ENCODE measurements at regions not wholly inside any gene's neighbourhood (a gene's known extent, or its start where the extent isn't known, plus 50 kb on each side); places are given as distances from the start of the nearest gene placed in this dataset.
"Not testable (repeated sequence)": the region's sequence is repeated elsewhere in the genome, so short reads cannot be mapped to it uniquely, and the experiment has no call there.

DNA sequence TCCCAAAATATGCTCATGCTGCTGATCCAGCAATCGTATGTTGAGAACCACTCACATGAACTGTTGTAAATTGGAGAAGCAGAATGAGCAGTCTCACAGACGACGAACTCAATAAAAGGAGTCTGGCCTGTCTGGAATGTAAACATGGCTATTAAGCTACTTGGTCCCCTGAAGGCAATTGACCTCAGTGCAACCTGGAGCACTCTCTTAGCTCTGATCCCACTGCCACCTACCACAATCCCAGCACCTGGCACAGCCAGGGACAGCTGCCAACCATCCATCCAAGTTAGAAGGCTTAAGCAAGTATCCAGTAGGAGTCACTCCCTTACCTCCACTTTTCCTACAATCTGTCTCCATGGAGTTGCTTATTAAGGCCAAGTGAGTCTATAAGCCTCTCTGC is 406.9 kb upstream of the CLEC14A start:
- no peak overlapping the region for H3K4me3 ChIP-seq
- H2AFZ ChIP-seq: no peak overlapping the region
- H4K20me1 ChIP-seq (ENCODE audit: insufficient read depth, poor library complexity, severe bottlenecking): no peaks in the 10 kb centered on the region
- H3K27ac ChIP-seq: no peak overlapping the region
- peak; percentile 6 for DNase-seq (ENCODE audit: low spot score)
- TF ChIP-seq EZH2phosphoT487 (IDR thresholded peaks at IDR 0.05; ENCODE audit: low read depth, severe bottlenecking, unreplicated experiment) (no peak), EZH2 (IDR thresholded peaks at IDR 0.05; ENCODE audit: borderline replicate concordance) (no peak)
- TF ChIP-seq, protein P1, sequence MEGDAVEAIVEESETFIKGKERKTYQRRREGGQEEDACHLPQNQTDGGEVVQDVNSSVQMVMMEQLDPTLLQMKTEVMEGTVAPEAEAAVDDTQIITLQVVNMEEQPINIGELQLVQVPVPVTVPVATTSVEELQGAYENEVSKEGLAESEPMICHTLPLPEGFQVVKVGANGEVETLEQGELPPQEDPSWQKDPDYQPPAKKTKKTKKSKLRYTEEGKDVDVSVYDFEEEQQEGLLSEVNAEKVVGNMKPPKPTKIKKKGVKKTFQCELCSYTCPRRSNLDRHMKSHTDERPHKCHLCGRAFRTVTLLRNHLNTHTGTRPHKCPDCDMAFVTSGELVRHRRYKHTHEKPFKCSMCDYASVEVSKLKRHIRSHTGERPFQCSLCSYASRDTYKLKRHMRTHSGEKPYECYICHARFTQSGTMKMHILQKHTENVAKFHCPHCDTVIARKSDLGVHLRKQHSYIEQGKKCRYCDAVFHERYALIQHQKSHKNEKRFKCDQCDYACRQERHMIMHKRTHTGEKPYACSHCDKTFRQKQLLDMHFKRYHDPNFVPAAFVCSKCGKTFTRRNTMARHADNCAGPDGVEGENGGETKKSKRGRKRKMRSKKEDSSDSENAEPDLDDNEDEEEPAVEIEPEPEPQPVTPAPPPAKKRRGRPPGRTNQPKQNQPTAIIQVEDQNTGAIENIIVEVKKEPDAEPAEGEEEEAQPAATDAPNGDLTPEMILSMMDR (IDR thresholded peaks at IDR 0.05; ENCODE audit: poor library complexity): no peak
- no peaks in the 10 kb centered on the region for H3K9me2 ChIP-seq (replicated peaks; ENCODE audit: insufficient read depth)
- 14% methylated on average over 3 of the region's 3 CpGs for WGBS (ENCODE audit: low lambda C conversion rate, missing lambda C conversion rate)
- no peak overlapping the region for H3K4me2 ChIP-seq
- no peaks in the 10 kb centered on the region for H3K9me3 ChIP-seq (ENCODE audit: low read depth)
- no peaks in the 10 kb centered on the region for H3K36me3 ChIP-seq (replicated peaks; ENCODE audit: insufficient read depth, low read depth)
- H3K79me2 ChIP-seq: no peaks in the 10 kb centered on the region
- H3K4me1 ChIP-seq (ENCODE audit: insufficient read depth): peaks cover 5% of the 10 kb centered on the region
- no peaks in the 10 kb centered on the region for H3K27me3 ChIP-seq

DNA sequence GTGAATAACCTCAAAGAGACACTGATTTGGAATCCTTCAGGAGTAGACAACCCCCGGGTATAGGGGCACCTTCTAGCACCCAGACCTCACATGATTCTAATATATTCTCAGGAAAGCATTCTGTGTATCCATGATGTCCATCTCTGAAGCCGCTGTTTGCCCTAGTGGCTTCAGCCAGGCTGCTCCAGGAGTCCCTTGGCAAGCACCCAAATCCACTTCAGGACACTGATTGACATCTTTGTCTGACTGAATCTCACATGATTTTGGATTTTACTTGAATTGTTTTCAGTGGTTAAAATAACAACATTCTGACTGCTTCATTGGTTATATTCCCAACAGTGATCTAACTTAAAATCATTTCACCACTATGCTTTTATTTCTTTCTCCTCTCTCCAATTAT is 390.5 kb upstream of the CLEC14A start:
- no peaks in the 10 kb centered on the region for H4K20me1 ChIP-seq (ENCODE audit: insufficient read depth, poor library complexity, severe bottlenecking)
- H3K4me3 ChIP-seq: no peak overlapping the region
- H3K27ac ChIP-seq: no peak overlapping the region
- no peaks in the 10 kb centered on the region for H3K9me2 ChIP-seq (replicated peaks; ENCODE audit: insufficient read depth)
- no peak overlapping the region for H2AFZ ChIP-seq
- no peaks in the 10 kb centered on the region for H3K79me2 ChIP-seq
- 75% methylated on average over 2 of the region's 2 CpGs for WGBS (ENCODE audit: low lambda C conversion rate, missing lambda C conversion rate)
- no peaks in the 10 kb centered on the region for H3K4me1 ChIP-seq (ENCODE audit: insufficient read depth)
- DNase-seq (ENCODE audit: low spot score): no peak
- TF ChIP-seq EZH2 (IDR thresholded peaks at IDR 0.05; ENCODE audit: borderline replicate concordance) (no peak), EZH2phosphoT487 (IDR thresholded peaks at IDR 0.05; ENCODE audit: low read depth, severe bottlenecking, unreplicated experiment) (no peak)
- TF ChIP-seq, protein P1 (IDR thresholded peaks at IDR 0.05; ENCODE audit: poor library complexity): no peak
- no peaks in the 10 kb centered on the region for H3K27me3 ChIP-seq
- no peak overlapping the region for H3K4me2 ChIP-seq
- no peaks in the 10 kb centered on the region for H3K36me3 ChIP-seq (replicated peaks; ENCODE audit: insufficient read depth, low read depth)
- H3K9me3 ChIP-seq (ENCODE audit: low read depth): no peaks in the 10 kb centered on the region

DNA sequence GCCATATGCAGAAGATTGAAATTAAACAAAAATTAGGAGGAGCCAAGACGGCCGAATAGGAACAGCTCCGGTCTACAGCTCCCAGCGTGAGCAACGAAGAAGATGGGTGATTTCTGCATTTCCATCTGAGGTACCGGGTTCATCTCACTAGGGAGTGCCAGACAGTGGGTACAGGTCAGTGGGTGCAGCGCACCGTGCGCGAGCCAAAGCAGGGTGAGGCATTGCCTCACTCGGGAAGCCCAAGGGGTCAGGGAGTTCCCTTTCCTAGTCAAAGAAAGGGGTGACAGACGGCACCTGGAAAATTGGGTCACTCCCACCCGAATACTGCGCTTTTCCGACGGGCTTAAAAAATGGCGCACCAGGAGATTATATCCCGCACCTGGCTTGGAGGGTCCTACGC is 379.0 kb upstream of the CLEC14A start:
- not testable (repeated sequence) for H3K79me2 ChIP-seq; H3K36me3 ChIP-seq (replicated peaks; ENCODE audit: insufficient read depth, low read depth); H2AFZ ChIP-seq; H3K4me1 ChIP-seq (ENCODE audit: insufficient read depth); DNase-seq (ENCODE audit: low spot score); H3K4me3 ChIP-seq; H3K27ac ChIP-seq; H3K27me3 ChIP-seq; H4K20me1 ChIP-seq (ENCODE audit: insufficient read depth, poor library complexity, severe bottlenecking); H3K9me2 ChIP-seq (replicated peaks; ENCODE audit: insufficient read depth); H3K9me3 ChIP-seq (ENCODE audit: low read depth); H3K4me2 ChIP-seq
- 90% methylated on average over 19 of the region's 19 CpGs for WGBS (ENCODE audit: low lambda C conversion rate, missing lambda C conversion rate)

DNA sequence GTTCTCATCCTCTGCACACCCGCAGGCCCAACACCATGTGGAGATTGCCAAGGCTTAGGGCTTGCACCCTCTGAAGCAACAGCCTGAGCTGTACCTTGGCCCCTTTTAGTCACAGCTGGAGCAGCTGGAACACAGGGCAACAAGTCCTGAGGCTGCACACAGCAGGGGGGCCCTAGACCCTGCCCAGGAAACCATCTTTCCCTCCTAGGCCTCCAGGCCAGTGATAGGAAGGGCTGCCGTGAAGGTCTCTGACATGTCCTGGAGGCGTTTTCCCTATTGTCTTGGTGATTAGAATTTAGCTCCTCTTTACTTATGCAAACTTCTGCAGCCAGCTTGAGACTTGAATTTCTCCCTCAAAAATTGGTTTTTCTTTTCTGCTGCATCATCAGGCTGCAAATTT is 373.5 kb upstream of the CLEC14A start:
- no peaks in the 10 kb centered on the region for H3K9me2 ChIP-seq (replicated peaks; ENCODE audit: insufficient read depth)
- 70% methylated on average over 3 of the region's 3 CpGs for WGBS (ENCODE audit: low lambda C conversion rate, missing lambda C conversion rate)
- H3K79me2 ChIP-seq: no peaks in the 10 kb centered on the region
- DNase-seq (ENCODE audit: low spot score): no peak
- no peaks in the 10 kb centered on the region for H3K36me3 ChIP-seq (replicated peaks; ENCODE audit: insufficient read depth, low read depth)
- H2AFZ ChIP-seq: no peak overlapping the region
- no peaks in the 10 kb centered on the region for H4K20me1 ChIP-seq (ENCODE audit: insufficient read depth, poor library complexity, severe bottlenecking)
- no peak overlapping the region for H3K4me3 ChIP-seq
- H3K9me3 ChIP-seq (ENCODE audit: low read depth): no peaks in the 10 kb centered on the region
- H3K27ac ChIP-seq: no peak overlapping the region
- H3K27me3 ChIP-seq: no peaks in the 10 kb centered on the region
- H3K4me1 ChIP-seq (ENCODE audit: insufficient read depth): no peaks in the 10 kb centered on the region
- no peak overlapping the region for H3K4me2 ChIP-seq
- TF ChIP-seq EZH2 (IDR thresholded peaks at IDR 0.05; ENCODE audit: borderline replicate concordance): no peak
- TF ChIP-seq, protein P1 (IDR thresholded peaks at IDR 0.05; ENCODE audit: poor library complexity): no peak
- TF ChIP-seq EZH2phosphoT487 (IDR thresholded peaks at IDR 0.05; ENCODE audit: low read depth, severe bottlenecking, unreplicated experiment): no peak
